NCI-H1417 treated with DMSO at 0.1 percent for 48 hours (cell line): ENCODE measurements at regions not wholly inside any gene's neighbourhood (a gene's known extent, or its start where the extent isn't known, plus 50 kb on each side); places are given as distances from the start of the nearest gene placed in this dataset.
A peak's percentile ranks its signal among the peaks of the same experiment; 100 is the strongest.
"Not testable (repeated sequence)": the region's sequence is repeated elsewhere in the genome, so short reads cannot be mapped to it uniquely, and the experiment has no call there.

Experiments used
- DNase-seq: peaks from one replicate; lab custom pipeline; 2025; lab: John Stamatoyannopoulos, UW

DNA sequence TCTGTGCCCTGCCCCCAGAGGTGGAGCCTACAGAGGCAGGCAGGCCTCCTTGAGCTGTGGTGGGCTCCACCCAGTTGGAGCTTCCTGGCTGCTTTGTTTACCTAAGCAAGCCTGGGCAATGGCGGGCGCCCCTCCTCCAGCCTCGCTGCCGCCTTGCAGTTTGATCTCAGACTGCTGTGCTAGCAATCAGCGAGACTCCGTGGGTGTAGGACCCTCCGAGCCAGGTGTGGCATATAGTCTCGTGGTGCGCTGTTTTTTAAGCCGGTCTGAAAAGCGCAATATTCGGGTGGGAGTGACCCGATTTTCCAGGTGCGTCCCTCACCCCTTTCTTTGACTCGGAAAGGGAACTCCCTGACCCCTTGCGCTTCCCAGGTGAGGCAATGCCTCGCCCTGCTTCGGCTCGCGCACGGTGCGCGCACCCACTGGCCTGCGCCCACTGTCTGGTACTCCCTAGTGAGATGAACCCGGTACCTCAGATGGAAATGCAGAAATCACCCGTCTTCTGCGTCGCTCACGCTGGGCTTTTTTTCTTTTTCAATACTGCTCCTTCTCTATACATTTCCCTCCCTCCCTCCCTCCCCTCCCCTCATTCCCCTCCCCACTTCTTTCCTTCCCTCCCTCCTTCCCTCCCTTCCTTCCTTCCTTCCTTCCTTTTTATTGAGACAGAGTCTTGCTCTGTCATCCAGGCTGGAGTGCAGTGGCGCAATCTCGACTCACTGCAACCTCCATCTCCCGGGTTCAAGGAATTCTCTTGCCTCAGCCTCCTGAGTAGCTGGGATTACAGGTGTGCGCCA lies 197.1 kb upstream of the TBL1XR1 start:
- not testable (repeated sequence) for DNase-seq

- DNase-seq: no peak
Measured at GRCh38 chr3:177396733-177397132, 199.5 kb upstream of the TBL1XR1 start.

DNA sequence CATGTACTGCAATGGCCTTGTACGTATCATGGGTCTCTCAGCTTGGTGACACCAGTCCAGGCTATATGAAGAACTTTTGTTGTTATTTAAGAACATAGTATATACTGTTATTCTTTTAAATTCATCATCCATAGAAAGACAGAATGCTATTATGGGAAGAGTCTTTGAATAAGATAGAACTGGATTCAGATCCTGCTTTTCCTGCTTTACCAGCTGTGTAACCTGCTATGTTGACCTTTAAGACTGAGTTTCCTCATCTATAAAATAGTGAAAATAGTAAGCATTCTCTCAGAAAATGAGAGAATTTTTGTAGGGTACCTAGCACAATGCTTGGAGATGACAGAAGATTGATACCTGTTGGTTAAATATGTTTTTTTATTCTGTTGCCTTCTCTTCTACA lies 204.1 kb upstream of the TBL1XR1 start:
- DNase-seq: no peak

DNA sequence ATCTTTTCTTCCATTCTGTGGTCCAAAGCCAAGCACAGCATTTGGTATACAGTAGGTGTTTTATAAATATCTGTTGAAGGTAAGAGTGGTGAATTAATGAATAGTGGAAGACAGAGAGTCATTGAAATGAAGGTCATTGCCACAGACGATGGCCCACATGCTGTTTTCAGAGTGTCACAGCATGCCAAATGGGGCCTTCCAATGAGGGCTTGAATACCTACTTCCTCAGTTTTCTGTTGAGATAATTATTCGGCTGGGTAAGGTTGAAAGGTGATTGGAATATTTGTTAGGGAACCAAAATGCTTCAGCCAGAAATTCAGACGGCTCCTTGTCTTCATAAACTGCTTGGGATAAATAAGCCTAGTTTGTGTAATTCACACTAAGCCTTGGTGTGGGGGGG lies 205.3 kb upstream of the TBL1XR1 start:
- no peak for DNase-seq

- peak; percentile 94 for DNase-seq
Measured at GRCh38 chr3:177405191-177405672, 207.9 kb upstream of the TBL1XR1 start.

DNA sequence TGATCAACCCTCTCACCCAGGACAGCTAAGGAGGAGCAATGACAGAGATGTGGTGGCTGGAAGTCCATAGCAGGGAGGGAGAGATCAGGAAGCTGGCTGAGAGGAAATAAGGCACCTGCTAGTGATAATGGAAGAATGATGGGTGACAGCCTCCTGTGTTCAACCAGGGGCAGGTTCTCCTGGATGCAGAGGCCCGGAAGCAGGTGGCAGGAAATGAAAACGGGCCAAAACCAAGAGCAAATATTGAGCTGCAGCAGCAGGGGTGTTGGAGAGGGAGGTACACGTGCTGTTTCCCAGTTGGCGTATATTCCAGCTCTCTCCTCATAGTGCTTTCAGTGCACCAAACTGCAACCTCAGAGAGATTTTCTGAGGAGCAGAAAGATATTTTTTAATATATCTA lies 213.4 kb upstream of the TBL1XR1 start:
- DNase-seq: peak; percentile 96

- DNase-seq: no peak
Measured at GRCh38 chr3:177411201-177411600, 213.9 kb upstream of the TBL1XR1 start.

- not testable (repeated sequence) for DNase-seq
Measured at GRCh38 chr3:177412677-177413170, 215.4 kb upstream of the TBL1XR1 start.

DNA sequence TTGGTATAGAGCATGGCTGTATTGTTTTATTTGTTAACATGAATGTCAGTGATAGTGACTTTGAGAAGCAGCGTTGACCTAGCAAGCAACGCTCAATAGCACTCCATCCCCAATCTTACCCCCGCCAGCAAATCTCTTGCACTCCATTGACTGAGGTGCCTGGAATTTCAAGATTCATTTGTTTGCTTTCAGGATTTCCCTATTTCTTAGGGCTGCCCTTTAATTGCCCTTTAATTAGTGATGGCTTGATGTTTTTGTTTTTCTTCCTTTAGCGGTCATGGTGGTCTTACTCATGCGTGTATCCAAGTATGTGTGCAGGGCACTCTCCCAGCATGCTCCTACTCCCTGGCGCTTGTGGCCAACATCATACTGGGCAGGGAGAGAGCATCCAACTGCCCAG lies 216.8 kb upstream of the TBL1XR1 start:
- no peak for DNase-seq

DNA sequence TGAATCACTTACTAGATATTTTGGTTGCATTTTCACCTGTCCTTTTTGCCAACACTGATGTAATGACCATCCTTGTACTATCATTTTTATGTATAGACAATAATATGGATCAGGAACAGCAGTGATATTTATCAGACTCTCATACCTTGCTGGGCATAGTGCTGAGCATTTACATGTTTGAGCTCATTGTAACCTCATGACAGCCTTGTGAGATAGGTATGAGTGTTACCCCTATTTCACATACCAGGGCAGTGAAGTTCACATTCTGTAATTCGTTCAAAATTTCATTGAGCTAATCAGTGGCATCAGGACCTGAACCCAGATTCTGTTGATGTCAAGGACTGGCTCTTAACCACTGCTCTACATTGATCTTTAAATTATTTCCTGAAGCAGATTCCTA lies 221.5 kb upstream of the TBL1XR1 start:
- no peak for DNase-seq

GRCh38 chr3:177419904-177420601 lies 222.8 kb upstream of the TBL1XR1 start:
- DNase-seq: no peak

- DNase-seq: no peak
Measured at GRCh38 chr3:177420651-177421480, 223.6 kb upstream of the TBL1XR1 start.

- no peak for DNase-seq
Measured at GRCh38 chr3:177421481-177421785, 224.2 kb upstream of the TBL1XR1 start.

- no peak for DNase-seq
Measured at GRCh38 chr3:177424521-177424920, 227.2 kb upstream of the TBL1XR1 start.

- no peak for DNase-seq
Measured at GRCh38 chr3:177425042-177425441, 227.8 kb upstream of the TBL1XR1 start.

DNA sequence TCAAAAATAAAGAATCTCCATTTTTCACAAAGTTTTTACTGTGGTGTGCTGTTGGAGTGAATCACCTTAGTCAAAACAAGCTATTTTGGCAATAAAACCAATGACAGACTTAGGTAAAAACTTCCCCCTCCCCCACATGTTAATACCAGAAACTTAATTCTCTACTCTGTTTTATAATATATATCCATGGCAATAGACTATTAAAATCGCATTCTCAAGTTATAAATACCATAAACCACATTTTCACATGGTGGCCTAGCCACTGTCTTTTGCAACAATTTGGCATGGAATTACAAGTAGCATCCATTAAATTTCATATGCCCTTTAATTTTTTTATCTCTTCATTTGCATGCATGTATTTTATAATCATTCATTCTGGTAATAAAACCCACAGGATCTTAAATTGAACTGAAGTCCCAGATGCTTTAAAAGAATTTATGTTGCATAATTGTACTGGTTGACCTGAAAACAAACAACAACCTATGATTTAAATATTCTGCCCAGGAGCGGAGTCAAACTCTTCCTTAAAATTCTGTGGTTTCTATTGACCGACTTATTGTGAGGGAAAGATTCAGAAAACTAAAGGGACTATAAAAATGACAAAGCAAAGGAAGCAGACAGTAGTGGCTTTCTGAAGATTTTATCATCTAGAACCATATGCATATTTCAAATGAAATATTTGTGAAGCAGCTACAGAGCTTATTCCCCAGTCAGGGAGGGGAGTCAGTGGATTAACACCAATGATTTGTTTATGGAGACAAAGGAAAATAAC lies 229.0 kb upstream of the TBL1XR1 start:
- no peak for DNase-seq

DNA sequence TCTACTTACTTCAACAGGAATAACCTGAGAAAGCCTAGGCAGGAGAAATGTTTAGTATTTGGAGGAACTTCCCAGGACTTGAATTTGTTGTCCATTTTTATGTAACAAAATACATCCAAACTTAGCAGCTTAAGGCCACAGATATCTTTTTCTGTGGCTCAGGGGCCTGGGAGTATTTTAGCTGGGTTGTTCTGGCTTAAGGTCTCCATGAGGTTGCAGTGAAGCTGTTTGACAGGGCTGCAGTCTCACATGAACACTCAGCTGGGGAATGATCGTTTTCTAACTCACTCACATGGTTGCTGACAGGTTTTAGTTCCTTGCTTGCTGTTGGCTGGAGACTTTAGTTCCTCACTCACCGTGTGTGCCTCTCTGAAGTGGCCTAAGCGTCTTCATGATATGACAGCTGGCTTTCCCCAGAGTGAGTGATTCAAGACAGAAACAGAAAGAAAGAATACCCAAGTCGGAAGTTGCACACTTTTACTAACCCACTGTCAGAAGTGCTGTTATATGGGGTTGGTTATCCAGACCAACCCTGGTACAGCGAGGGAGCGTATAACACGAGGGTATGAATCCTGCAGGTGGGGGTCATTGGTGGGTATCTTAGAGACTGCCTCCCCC lies 229.7 kb upstream of the TBL1XR1 start:
- DNase-seq: no peak

- DNase-seq: no peak
Measured at GRCh38 chr3:177427540-177427939, 230.3 kb upstream of the TBL1XR1 start.

DNA sequence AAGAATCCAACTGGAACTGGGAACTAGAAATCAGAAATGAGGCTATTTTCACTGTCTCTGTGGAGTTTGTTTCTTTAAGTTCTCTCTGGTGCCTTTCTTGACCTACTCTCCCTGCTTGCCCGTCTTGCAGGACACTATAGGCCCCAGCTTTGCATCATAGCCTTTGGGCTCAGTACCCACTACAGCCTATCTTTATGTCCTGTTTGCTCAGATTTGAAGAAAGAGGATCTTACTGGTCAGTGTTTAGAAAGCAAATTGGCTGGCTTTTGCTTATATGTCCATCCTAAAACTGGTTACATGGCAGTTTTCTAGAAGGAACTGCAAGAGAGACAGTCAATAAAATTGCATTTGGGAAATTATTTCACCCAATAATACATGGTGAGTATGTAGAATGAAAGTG lies 231.8 kb upstream of the TBL1XR1 start:
- no peak for DNase-seq

DNA sequence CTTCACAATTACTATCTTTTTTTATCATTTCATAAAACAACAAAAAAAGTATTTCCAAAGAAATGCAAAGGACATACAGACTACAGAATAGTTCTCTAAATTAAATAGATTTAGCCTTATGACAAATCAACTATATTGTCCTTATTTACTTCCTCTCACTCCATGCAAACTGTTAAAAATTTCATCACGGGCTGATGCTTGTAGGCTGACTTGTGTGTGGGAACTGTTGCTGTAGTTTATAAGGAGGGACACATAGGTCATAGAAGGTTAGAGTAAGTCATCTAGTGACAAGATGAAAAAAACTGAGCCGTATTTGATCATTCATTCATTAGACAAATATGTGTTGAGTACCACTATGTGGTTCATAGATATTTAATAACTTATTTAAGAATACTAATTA lies 232.5 kb upstream of the TBL1XR1 start:
- no peak for DNase-seq

DNA sequence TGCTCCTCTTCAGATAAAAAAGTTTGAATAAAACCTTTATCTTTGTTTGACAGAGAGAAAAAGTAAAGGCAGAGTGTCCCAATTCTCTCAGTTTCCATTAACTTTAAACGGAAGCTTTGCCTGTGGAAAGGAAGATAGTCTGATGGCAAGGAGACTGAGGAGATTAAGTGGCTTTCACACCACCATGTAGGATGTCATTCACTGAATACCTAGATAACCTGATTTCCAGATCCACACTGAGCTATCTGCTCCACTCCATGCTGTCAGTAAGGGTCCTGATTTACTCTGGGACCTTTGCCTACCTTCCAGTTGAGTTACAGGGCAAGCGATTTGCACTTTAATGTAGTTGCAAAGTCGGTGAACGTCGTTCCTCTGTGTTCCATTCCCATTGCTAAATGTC lies 233.4 kb upstream of the TBL1XR1 start:
- no peak for DNase-seq
